GM13977 (cell line): ENCODE measurements at regions not wholly inside any gene's neighbourhood (a gene's known extent, or its start where the extent isn't known, plus 50 kb on each side); places are given as distances from the start of the nearest gene placed in this dataset.
"Not testable (repeated sequence)": the region's sequence is repeated elsewhere in the genome, so short reads cannot be mapped to it uniquely, and the experiment has no call there.

Experiments used
- DNase-seq: peaks from one replicate; pipeline ENCODE4 v3.0.0; 2012; ENCODE audit warnings: low spot score
- in situ Hi-C: fragments of 300-500 bp; cut with MboI; formaldehyde crosslinking; loops from one replicate; pipeline ENCODE4 v1.12.0; 2022; ENCODE audit warnings: low sequenced_read_pairs, low pct_unique_long_range_greater_than_20kb, mixed read lengths, inconsistent platforms; ENCODE audit not compliant: unreplicated experiment
- TF ChIP-seq, protein P1 (sequence below): IDR thresholded peaks from 2 replicates; pipeline ENCODE4 v1.5.1; 2012; ENCODE audit warnings: mild to moderate bottlenecking, control low read depth; ENCODE audit not compliant: insufficient read depth; ENCODE audit errors: extremely low read depth, missing control alignments

DNA sequence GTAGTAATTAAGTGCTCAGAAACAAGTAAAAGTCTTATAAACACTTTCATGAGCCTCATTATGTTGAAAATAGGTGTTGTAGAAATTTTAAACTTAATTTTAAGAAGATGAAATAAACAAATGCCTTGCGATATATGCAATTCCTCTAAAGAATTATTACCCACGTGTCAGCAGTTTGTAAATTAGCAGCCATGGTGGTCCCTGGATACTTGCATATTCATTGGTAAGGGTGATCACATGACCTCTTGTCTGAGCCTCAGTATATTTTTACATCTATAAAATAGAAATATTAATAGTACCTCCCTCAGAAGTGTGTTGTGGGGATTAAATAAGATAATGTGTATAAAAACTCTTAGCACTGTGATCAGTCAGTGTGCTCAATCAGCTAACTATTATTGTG is 141.5 kb upstream of the SVIL start:
- in situ Hi-C loops, result no loop called here
- TF ChIP-seq, protein P1, sequence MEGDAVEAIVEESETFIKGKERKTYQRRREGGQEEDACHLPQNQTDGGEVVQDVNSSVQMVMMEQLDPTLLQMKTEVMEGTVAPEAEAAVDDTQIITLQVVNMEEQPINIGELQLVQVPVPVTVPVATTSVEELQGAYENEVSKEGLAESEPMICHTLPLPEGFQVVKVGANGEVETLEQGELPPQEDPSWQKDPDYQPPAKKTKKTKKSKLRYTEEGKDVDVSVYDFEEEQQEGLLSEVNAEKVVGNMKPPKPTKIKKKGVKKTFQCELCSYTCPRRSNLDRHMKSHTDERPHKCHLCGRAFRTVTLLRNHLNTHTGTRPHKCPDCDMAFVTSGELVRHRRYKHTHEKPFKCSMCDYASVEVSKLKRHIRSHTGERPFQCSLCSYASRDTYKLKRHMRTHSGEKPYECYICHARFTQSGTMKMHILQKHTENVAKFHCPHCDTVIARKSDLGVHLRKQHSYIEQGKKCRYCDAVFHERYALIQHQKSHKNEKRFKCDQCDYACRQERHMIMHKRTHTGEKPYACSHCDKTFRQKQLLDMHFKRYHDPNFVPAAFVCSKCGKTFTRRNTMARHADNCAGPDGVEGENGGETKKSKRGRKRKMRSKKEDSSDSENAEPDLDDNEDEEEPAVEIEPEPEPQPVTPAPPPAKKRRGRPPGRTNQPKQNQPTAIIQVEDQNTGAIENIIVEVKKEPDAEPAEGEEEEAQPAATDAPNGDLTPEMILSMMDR, result no peak
- no peak for DNase-seq

DNA sequence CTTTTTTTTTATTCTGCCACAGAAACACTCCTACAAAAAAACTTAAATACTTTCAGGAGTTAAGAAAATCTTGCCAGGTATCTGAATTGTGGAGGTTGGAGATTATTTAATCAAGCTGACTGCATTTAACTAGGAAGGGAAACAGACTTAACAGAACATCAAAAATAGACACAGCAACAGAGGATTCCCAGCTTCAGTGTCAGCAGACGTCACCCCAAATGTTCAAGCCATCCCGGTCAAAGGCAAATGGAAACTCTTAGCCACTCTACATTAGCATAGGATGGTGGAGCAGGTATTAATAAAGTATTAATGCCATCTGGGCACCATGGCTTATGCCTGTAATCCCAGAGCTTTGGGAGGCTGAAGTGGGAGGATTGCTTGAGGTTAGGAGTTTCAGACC is 139.7 kb upstream of the SVIL start:
- in situ Hi-C loops, result no loop called here
- no peak for DNase-seq
- TF ChIP-seq, protein P1, result no peak

- in situ Hi-C loops, result no loop called here
- no peak for DNase-seq
- TF ChIP-seq, protein P1, result no peak
Observed at GRCh38 chr10:29773675-29774091, 138.9 kb upstream of the SVIL start.

DNA sequence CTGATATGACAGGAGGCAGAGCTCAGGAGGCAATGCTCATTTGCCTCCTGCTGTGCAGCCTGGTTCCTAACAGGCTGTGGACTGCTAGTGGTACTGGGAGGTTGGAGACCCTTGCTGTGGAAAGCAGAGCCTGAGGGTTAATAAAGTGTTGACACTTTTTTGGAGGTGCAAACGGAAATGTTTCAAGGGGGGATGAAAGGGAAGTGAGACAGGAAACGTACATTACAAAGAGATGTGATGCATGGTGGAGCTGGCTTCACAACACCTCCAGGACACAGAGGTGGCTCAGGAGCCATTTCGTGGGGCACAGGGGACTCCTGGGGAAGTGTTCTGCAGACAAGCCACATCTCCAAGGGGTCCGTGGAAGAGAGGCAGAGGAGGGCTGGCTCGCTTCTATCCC is 137.6 kb upstream of the SVIL start:
- in situ Hi-C loops, result no loop called here
- no peak for DNase-seq
- TF ChIP-seq, protein P1, result no peak

DNA sequence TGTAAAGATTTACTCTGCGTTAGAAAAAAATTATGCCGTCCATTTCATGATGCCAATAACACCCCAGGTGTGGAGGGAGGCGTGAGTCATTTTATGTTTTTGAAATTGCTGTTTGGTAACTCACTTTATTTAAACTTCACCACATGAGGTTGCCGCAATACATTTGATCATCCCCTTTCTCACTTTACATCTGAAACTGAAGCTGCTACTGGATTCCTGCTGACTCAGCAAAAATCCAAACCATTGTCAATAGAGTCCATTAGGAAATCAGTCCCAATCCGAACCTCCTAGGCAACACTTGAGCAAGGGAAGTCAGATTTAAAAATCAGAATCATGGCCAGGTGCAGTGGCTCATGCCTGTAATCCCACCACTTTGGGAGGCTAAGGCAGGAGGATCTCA is 136.6 kb upstream of the SVIL start:
- TF ChIP-seq, protein P1, result no peak
- in situ Hi-C loops, result no loop called here
- DNase-seq, result no peak

GRCh38 chr10:29769277-29769676 is 134.5 kb upstream of the SVIL start:
- in situ Hi-C loops, DNase-seq: not testable (repeated sequence)

GRCh38 chr10:29767968-29768367 is 133.2 kb upstream of the SVIL start:
- no peak for DNase-seq
- in situ Hi-C loops, result no loop called here
- TF ChIP-seq, protein P1, result no peak
